Peyer's patch (tissue), 4 donors: ENCODE measurements at regions not wholly inside any gene's neighbourhood (a gene's known extent, or its start where the extent isn't known, plus 50 kb on each side); places are given as distances from the start of the nearest gene placed in this dataset.

Experiments used
- DNase-seq, 3 donors: peaks; one replicate each; pipeline ENCODE4 v3.0.0-alpha.2; 2017 to 2019
- H3K27ac ChIP-seq, 4 donors: fragments of 200-600 bp; sonication (generic); one replicate each; pipeline ENCODE4 v1.5.1; 2016 to 2019
- H3K27me3 ChIP-seq, 2 donors: fragments of 200-600 bp; sonication (generic); one replicate each; pipeline ENCODE4 v1.5.1; 2019
- H3K36me3 ChIP-seq, 3 donors: fragments of 200-600 bp; sonication (generic); one replicate each; pipeline ENCODE4 v1.5.1; 2016 to 2019
- H3K4me1 ChIP-seq, 4 donors: fragments of 200-600 bp; sonication (generic); one replicate each; pipeline ENCODE4 v1.5.1; 2016 to 2019
- H3K4me3 ChIP-seq, 4 donors: fragments of 200-600 bp; sonication (generic); 1 replicate in 3 of 4; 2 replicates in 1 of 4; pipeline ENCODE4 v1.5.1; 2016 to 2019; ENCODE audit warnings: mild to moderate bottlenecking in 1 of 4
- H3K9me3 ChIP-seq, 4 donors: fragments of 200-600 bp; sonication (generic); one replicate each; pipeline ENCODE4 v1.5.1; 2016 to 2019; ENCODE audit warnings: mild to moderate bottlenecking in 1 of 4
- POLR2A ChIP-seq, 2 donors: fragments of 450-650 bp; IDR thresholded peaks; one replicate each; pipeline ENCODE4 v1.5.1; 2017; ENCODE audit warnings: antibody characterized with exemption in 2 of 2, mild to moderate bottlenecking in 2 of 2, moderate library complexity in 2 of 2
- small RNA-seq, 2 donors: library from RNA; depleted of rRNA; stranded (forward); fragments of <200 nt; gene quantifications; one replicate each; pipeline ENCODE3, GENCODE V24; 2016
- TF ChIP-seq, protein P1 (sequence below), 6 experiments: fragments of 450-650 bp in 4 of 6; fragments of 200-600 bp in 2 of 6; sonication (generic) in 1 of 6; IDR thresholded peaks; one replicate each; pipeline ENCODE4 v1.5.1; 2017 to 2019; ENCODE audit warnings: antibody characterized with exemption in 6 of 6, mild to moderate bottlenecking in 3 of 6, moderate library complexity in 1 of 6

DNA sequence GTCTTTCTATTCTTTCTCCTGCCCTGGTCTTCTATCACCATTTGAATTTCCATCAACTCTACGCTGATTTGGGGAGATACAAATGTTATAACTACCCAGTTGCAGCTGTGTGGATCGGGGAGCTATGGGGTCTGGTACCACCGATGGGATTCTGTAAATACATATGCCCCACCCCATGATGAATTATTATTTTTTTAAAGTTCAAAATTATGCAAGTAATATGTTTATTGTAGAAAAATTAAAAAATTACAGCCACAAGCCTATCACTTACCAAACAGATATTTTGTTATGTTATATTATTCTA is 52.4 kb upstream of the CLMP start:
- TF ChIP-seq, protein P1, sequence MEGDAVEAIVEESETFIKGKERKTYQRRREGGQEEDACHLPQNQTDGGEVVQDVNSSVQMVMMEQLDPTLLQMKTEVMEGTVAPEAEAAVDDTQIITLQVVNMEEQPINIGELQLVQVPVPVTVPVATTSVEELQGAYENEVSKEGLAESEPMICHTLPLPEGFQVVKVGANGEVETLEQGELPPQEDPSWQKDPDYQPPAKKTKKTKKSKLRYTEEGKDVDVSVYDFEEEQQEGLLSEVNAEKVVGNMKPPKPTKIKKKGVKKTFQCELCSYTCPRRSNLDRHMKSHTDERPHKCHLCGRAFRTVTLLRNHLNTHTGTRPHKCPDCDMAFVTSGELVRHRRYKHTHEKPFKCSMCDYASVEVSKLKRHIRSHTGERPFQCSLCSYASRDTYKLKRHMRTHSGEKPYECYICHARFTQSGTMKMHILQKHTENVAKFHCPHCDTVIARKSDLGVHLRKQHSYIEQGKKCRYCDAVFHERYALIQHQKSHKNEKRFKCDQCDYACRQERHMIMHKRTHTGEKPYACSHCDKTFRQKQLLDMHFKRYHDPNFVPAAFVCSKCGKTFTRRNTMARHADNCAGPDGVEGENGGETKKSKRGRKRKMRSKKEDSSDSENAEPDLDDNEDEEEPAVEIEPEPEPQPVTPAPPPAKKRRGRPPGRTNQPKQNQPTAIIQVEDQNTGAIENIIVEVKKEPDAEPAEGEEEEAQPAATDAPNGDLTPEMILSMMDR (IDR thresholded peaks at IDR 0.05): no peak
- Histone ChIP-seq H3K4me1 (peaks cover 0 to 6% (median 0%) of the 10 kb centered on the region in 4 donors), H3K9me3 (no peaks in the 10 kb centered on the region), H3K27ac (no peak overlapping the region), H3K36me3 (no peaks in the 10 kb centered on the region), H3K4me3 (no peak overlapping the region), H3K27me3 (no peaks in the 10 kb centered on the region)
- no peak for DNase-seq

DNA sequence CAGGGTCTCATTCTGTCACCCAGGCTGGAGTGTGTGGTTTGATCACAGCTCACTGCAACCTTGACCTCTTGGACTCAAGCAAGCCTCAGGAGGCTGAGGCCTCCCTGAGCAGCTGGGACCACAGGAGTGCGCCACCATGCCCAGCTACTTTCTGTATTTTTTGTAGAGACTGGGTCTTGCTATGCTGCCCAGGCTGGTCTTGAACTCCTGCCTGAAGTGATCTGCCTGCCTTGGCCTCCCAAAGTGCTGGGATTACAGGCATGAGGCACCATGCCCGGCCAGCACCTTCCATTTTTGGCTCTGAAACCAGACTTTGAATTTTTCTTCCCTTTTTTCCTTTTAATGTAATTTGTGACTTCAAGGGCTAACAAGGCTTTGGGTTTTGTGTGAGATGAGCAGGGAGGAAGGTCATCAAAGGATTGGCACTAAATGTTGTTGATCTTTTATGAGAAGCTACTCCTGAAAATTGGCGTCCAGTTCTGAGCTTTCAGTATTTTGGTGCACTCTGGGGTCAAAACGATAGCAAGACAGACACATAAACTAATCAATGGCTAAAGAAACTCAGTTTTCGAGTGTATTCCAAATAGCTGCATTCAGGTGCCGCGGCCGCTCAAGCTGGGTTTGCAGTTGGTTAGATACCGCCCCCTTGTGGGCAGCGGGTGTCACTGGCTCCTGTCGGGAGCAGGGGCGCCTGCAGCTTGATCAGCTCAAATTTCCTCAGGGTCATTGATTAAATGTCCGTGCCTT is 51.9 kb upstream of the CLMP start:
- DNase-seq: peak; percentile 73 to 90 (median 81)
- no peak for TF ChIP-seq POLR2A (IDR thresholded peaks at IDR 0.05)
- TF ChIP-seq, protein P1 (IDR thresholded peaks at IDR 0.05): peak; percentile 65 to 95 (median 94)
- Histone ChIP-seq H3K9me3 (no peaks in the 10 kb centered on the region), H3K36me3 (no peaks in the 10 kb centered on the region), H3K4me3 (no peak overlapping the region), H3K27ac (no peak overlapping the region), H3K4me1 (peaks cover 0 to 6% (median 0%) of the 10 kb centered on the region in 4 donors), H3K27me3 (no peaks in the 10 kb centered on the region)

DNA sequence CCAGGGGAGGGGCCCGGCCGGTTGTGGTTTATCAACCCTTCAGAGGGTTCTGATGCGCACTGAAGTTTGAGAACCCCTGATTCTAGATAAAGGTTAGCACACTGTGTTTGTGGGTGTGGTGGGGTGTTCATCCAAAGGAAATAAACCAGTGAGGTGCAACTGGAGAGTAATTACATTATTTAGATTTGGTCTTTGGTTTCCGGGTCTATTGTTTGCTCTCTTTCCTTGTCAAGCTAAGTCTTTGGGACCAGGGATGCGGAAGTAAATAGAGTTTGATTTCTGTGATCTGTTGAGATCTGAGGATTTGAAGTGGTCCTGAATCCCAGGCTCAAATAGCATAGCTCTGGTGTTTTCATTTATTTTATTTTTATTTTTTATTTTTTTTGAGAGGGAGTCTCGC is 50.5 kb upstream of the CLMP start:
- Histone ChIP-seq H3K36me3 (no peaks in the 10 kb centered on the region), H3K4me3 (no peak overlapping the region), H3K4me1 (peaks cover 0 to 6% (median 0%) of the 10 kb centered on the region in 4 donors), H3K27ac (no peak overlapping the region), H3K27me3 (no peaks in the 10 kb centered on the region), H3K9me3 (no peaks in the 10 kb centered on the region)
- no peak for DNase-seq
- TF ChIP-seq, protein P1 (IDR thresholded peaks at IDR 0.05): no peak
- TF ChIP-seq POLR2A (IDR thresholded peaks at IDR 0.05): no peak

Small RNA genes lying in the stretch of these regions (small RNA-seq; reads per million reads assigned to genes)
- 0 reads per million in 2 donors for gene RF00096
